ENCODE measurements at regions not wholly inside any gene's neighbourhood (a gene's known extent, or its start where the extent isn't known, plus 50 kb on each side); places are given as distances from the start of the nearest gene placed in this dataset.

- Histone ChIP-seq H4K8ac (ENCODE audit: low read depth in 2 of 2, low read length in 2 of 2) (no peak overlapping the region), H3K4me2 (ENCODE audit: low read depth, low read length) (no peak overlapping the region), H2AFZ (replicated peaks; ENCODE audit: low read length, poor library complexity) (no peak overlapping the region), H2BK5ac (ENCODE audit: low read depth, low read length, poor library complexity, severe bottlenecking) (no peak overlapping the region), H4K5ac (ENCODE audit: low read depth, low read length) (no peak overlapping the region), H3K4me1 (ENCODE audit: control insufficient read depth, insufficient read depth, low read length) (no peaks in the 10 kb centered on the region), H3K4me3 (ENCODE audit: insufficient read depth, low read depth, low read length) (no peak overlapping the region), H3K27me3 (ENCODE audit: control insufficient read depth, insufficient read depth, low read length) (no peaks in the 10 kb centered on the region), H2BK15ac (ENCODE audit: low read depth, low read length) (no peak overlapping the region), H3K79me1 (ENCODE audit: low read depth in 1 of 2, low read length in 2 of 2) (no peaks in the 10 kb centered on the region), H3K9ac (ENCODE audit: low read depth, low read length) (no peak overlapping the region), H2AK5ac (ENCODE audit: low read depth, low read length) (no peak overlapping the region), H3K4ac (ENCODE audit: low read depth, low read length) (no peak overlapping the region), H2BK20ac (ENCODE audit: low read depth, low read length) (no peak overlapping the region), H3K36me3 (ENCODE audit: control insufficient read depth, insufficient read depth, low read length) (no peaks in the 10 kb centered on the region), H3K9me3 (ENCODE audit: control insufficient read depth, insufficient read depth, low read length) (peaks cover 18% of the 10 kb centered on the region), H3K56ac (ENCODE audit: extremely low read depth, insufficient read depth, low read length) (no peak overlapping the region), H4K91ac (ENCODE audit: insufficient read depth, low read depth, low read length) (no peak overlapping the region), H3K27ac (ENCODE audit: insufficient read depth, low read length) (no peak overlapping the region), H4K20me1 (ENCODE audit: insufficient read depth, low read length) (no peaks in the 10 kb centered on the region), H2BK120ac (ENCODE audit: low read depth, low read length) (no peak overlapping the region), H3K14ac (replicated peaks; ENCODE audit: low read depth, low read length) (no peak overlapping the region), H3K18ac (ENCODE audit: low read depth, low read length) (no peak overlapping the region), H2AK9ac (replicated peaks; ENCODE audit: low read depth, low read length, poor library complexity) (no peak overlapping the region), H3K23ac (ENCODE audit: low read depth, low read length) (no peak overlapping the region), H3K9me1 (ENCODE audit: insufficient read depth, low read length) (no peaks in the 10 kb centered on the region)
- no peak for DNase-seq
- POLR2A ChIA-PET (ENCODE audit: unreplicated experiment) = no interaction called here
- dilution Hi-C loops (cut with HindIII; ENCODE audit: low sequenced_read_pairs, unreplicated experiment) (no loop called here), intact Hi-C loops (cut with micrococcal nuclease) (no loop called here), in situ Hi-C loops (cut with MboI; ENCODE audit: low sequenced_read_pairs) (no loop called here)
- no TSS peak for BruUV-seq (replicated peaks)
- TF ChIP-seq SMC3 (IDR thresholded peaks at IDR 0.05; ENCODE audit: low read depth, low read length) (no peak), ELK1 (IDR thresholded peaks at IDR 0.05; ENCODE audit: borderline replicate concordance, low read depth, low read length) (no peak), CTCF (conservative IDR thresholded peaks at IDR 0.05; ENCODE audit: low read depth, low read length) (no peak), BHLHE40 (IDR thresholded peaks at IDR 0.05; ENCODE audit: low read depth, low read length) (no peak), RCOR1 (IDR thresholded peaks at IDR 0.05; ENCODE audit: insufficient replicate concordance, low read length) (no peak), USF2 (IDR thresholded peaks at IDR 0.05; ENCODE audit: low read depth, low read length) (no peak), CEBPB (IDR thresholded peaks at IDR 0.05; ENCODE audit: low read depth, low read length) (no peak), RFX5 (IDR thresholded peaks at IDR 0.05; ENCODE audit: low read depth, low read length) (no peak), CHD1 (IDR thresholded peaks at IDR 0.05; ENCODE audit: low read depth, low read length) (no peak), MAZ (IDR thresholded peaks at IDR 0.05; ENCODE audit: borderline replicate concordance, low read depth, low read length) (no peak), FOS (IDR thresholded peaks at IDR 0.05; ENCODE audit: low read depth, low read length) (no peak), MAFK (IDR thresholded peaks at IDR 0.05; ENCODE audit: low read depth, low read length) (no peak), RAD21 (IDR thresholded peaks at IDR 0.05; ENCODE audit: low read length) (no peak), POLR2A (IDR thresholded peaks at IDR 0.05; ENCODE audit: low read depth, low read length) (no peak), NFE2L2 (IDR thresholded peaks at IDR 0.05; ENCODE audit: low read depth, low read length) (no peak), MXI1 (IDR thresholded peaks at IDR 0.05; ENCODE audit: borderline replicate concordance, low read depth, low read length) (no peak)
- WGBS, 2 experiments (ENCODE audit: extremely low coverage in 2 of 2, insufficient read length in 1 of 2) = 30% methylated on average over 1 of the region's 4 CpGs; no CpG with 5 or more reads in 1 of the 2 experiments
- no peak for ATAC-seq (ENCODE audit: low read depth)
- CTCF ChIA-PET = no interaction called here
Observed at GRCh38 chr14:43914041-43914693, 592.9 kb downstream of the FSCB start.
